Mesendoderm (in vitro differentiated cells): ENCODE measurements at regions not wholly inside any gene's neighbourhood (a gene's known extent, or its start where the extent isn't known, plus 50 kb on each side); places are given as distances from the start of the nearest gene placed in this dataset.
"Not testable (repeated sequence)": the region's sequence is repeated elsewhere in the genome, so short reads cannot be mapped to it uniquely, and the experiment has no call there.

Experiments
- DNase-seq: peaks from one replicate; pipeline ENCODE4 v3.0.0; 2013
- H2AK5ac ChIP-seq: 2 replicates; pipeline ENCODE4 v1.6.1; 2013; ENCODE audit warnings: low read length, inconsistent platforms
- H2BK120ac ChIP-seq: 2 replicates; pipeline ENCODE4 v1.6.1; 2013; ENCODE audit warnings: low read depth, mild to moderate bottlenecking, low read length, moderate library complexity, mixed read lengths
- H2BK15ac ChIP-seq: replicated peaks from 2 replicates; pipeline ENCODE4 v1.6.1; 2013; ENCODE audit warnings: low read depth, mild to moderate bottlenecking, moderate library complexity
- H2BK5ac ChIP-seq: 2 replicates; pipeline ENCODE4 v1.6.1; 2013; ENCODE audit warnings: low read length, inconsistent platforms
- H3K18ac ChIP-seq: 2 replicates; pipeline ENCODE4 v1.6.1; 2013; ENCODE audit warnings: mild to moderate bottlenecking, low read length, mixed read lengths
- H3K23ac ChIP-seq: one replicate; pipeline ENCODE4 v1.6.1; 2013; ENCODE audit warnings: low read length
- H3K27ac ChIP-seq: 2 replicates; pipeline ENCODE4 v1.5.1; 2013; ENCODE audit warnings: low read depth, mild to moderate bottlenecking, inconsistent platforms, low read length, moderate library complexity
- H3K27me3 ChIP-seq: 2 replicates; pipeline ENCODE4 v1.6.1; 2013; ENCODE audit warnings: low read length, control low read depth, mild to moderate bottlenecking, inconsistent platforms; ENCODE audit not compliant: insufficient read depth, poor library complexity
- H3K36me3 ChIP-seq: 2 replicates; pipeline ENCODE4 v1.6.1; 2013; ENCODE audit warnings: low read length, inconsistent platforms; ENCODE audit not compliant: control insufficient read depth, insufficient read depth
- H3K4ac ChIP-seq: one replicate; pipeline ENCODE4 v1.6.1; 2013; ENCODE audit warnings: low read depth, mild to moderate bottlenecking, low read length, moderate library complexity
- H3K4me1 ChIP-seq: 2 replicates; pipeline ENCODE4 v1.6.1; 2013; ENCODE audit warnings: low read depth, low read length, inconsistent platforms; ENCODE audit not compliant: control insufficient read depth
- H3K4me2 ChIP-seq: 2 replicates; pipeline ENCODE4 v1.6.1; 2013; ENCODE audit warnings: low read length
- H3K4me3 ChIP-seq: 2 replicates; pipeline ENCODE4 v1.5.1; 2013; ENCODE audit warnings: mild to moderate bottlenecking, low read length
- H3K56ac ChIP-seq: one replicate; pipeline ENCODE4 v1.6.1; 2013; ENCODE audit warnings: low read length
- H3K79me1 ChIP-seq: 2 replicates; pipeline ENCODE4 v1.6.1; 2013; ENCODE audit warnings: low read length, inconsistent platforms
- H3K79me2 ChIP-seq: 2 replicates; pipeline ENCODE4 v1.6.1; 2013; ENCODE audit warnings: mild to moderate bottlenecking, low read length; ENCODE audit not compliant: control insufficient read depth, insufficient read depth
- H3K9ac ChIP-seq: 2 replicates; pipeline ENCODE4 v1.6.1; 2013; ENCODE audit warnings: low read length, inconsistent platforms
- H4K5ac ChIP-seq: one replicate; pipeline ENCODE4 v1.6.1; 2013; ENCODE audit warnings: low read length
- H4K8ac ChIP-seq: one replicate; pipeline ENCODE4 v1.6.1; 2013; ENCODE audit warnings: low read depth, mild to moderate bottlenecking, control low read depth, low read length, moderate library complexity
- WGBS: extraction: QIAGEN DNeasy Blood & Tissue Kit; methylation state at CpG from one replicate; pipeline ENCODE4 v1.1.7; 2013; ENCODE audit warnings: low lambda C conversion rate, missing lambda C conversion rate; ENCODE audit not compliant: insufficient coverage; ENCODE audit errors: extremely low coverage; 5-methylcytosine and 5-hydroxymethylcytosine counted together

DNA sequence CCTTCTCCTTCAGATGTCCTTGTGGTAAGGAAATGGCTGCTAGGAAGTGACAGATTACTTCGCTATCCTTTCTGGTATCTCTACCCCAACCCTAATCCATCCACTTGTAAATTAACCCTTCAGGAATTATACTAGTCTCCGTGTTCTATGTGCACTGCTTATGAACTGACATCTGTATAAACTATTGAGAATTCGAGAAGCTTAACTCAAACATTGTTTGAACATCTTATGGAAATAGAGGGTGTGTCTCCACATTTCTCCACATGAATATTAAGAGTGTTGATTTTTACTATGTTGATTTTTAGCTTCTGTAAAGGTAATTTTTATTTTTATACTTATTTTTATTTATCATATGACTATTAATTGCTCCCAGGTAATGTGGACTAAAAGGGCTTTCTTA lies 457.6 kb upstream of the ZNF337 start:
- no CpG with 5 or more reads among the region's 3 CpGs for WGBS
- Histone ChIP-seq H3K36me3 (no peaks in the 10 kb centered on the region), H3K4me1 (no peaks in the 10 kb centered on the region), H2BK15ac (no peak overlapping the region), H4K8ac (no peak overlapping the region), H3K27ac (no peak overlapping the region), H2BK120ac (no peak overlapping the region), H3K23ac (no peak overlapping the region), H3K27me3 (no peaks in the 10 kb centered on the region), H2AK5ac (no peak overlapping the region), H3K56ac (no peak overlapping the region), H3K4me2 (no peak overlapping the region), H3K4ac (no peak overlapping the region), H3K18ac (no peak overlapping the region), H3K9ac (no peak overlapping the region), H3K4me3 (no peak overlapping the region), H3K79me2 (no peaks in the 10 kb centered on the region), H2BK5ac (no peak overlapping the region), H3K79me1 (no peaks in the 10 kb centered on the region), H4K5ac (no peak overlapping the region)
- DNase-seq = no peak

DNA sequence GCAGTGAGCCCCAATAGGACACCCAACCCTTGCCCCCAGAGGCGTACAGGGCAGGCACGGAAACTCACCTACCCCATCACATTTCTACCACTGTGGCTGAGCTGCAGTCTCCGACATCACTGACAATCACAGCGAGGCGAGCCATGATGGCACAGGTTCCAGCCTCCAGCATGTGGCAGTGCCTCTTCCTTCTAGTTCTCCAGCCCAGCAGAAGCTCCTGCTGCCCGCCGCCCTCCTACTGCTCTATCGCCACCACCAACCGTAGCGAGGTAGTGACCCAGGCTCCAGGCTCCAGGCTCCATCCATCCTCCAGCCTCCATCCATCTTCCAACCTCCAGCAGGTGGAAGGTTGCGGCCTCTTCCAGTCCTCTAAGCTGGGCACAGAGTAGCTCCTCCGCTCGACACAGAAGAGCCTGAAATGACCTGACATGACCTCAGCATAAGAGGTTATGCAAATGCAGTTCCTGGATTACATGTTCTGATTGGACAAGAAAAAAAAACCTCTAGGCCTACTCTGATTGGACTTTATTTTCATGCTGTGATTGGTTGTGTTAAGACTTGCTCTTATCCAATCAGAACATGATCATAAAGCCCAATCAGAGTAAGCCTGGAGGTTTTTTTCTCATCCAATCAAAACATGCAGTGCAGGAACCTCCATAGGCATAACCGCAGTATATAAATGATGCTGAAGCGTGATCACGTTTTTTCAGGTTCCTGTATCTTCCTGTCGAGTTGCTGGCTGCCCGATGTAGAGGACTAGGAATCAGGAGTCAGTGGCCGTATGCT lies 438.9 kb upstream of the ZNF337 start:
- H3K27me3 ChIP-seq = no peaks in the 10 kb centered on the region

DNA sequence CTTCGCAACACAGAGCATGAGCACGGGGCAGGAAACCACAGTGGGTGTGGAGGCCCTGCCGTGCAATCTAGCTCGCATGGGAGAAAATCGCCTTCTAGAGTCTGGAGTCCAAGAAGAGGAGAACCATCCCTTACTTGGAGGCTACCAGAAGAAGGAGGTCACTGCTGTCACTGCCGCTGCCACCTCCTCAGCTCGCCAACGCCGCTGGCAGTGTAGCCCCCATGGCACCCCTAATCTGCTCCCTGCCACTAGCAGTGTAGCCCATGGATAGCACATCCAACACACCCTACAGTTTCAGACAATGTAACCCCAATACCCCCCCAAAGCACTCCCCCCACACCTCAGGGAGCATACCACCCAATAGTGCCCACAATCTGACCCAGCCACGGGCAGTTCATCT lies 438.0 kb upstream of the ZNF337 start:
- Histone ChIP-seq H3K4ac (no peak overlapping the region), H2BK120ac (no peak overlapping the region), H3K23ac (no peak overlapping the region), H4K8ac (no peak overlapping the region), H2AK5ac (no peak overlapping the region), H3K4me1 (no peaks in the 10 kb centered on the region), H3K27me3 (no peaks in the 10 kb centered on the region), H3K4me3 (no peak overlapping the region), H3K9ac (no peak overlapping the region), H3K79me2 (no peaks in the 10 kb centered on the region), H4K5ac (no peak overlapping the region), H2BK5ac (no peak overlapping the region), H3K18ac (no peak overlapping the region), H2BK15ac (no peak overlapping the region), H3K36me3 (no peaks in the 10 kb centered on the region), H3K4me2 (no peak overlapping the region), H3K56ac (no peak overlapping the region), H3K79me1 (no peaks in the 10 kb centered on the region), H3K27ac (no peak overlapping the region)
- no CpG with 5 or more reads among the region's 10 CpGs for WGBS
- no peak for DNase-seq

More for the DNA sequence above, 438.9 kb upstream of the ZNF337 start:
- no peak for DNase-seq
- H3K79me1 ChIP-seq = no peaks in the 10 kb centered on the region
- H3K79me2 ChIP-seq = no peaks in the 10 kb centered on the region
- H3K4me3 ChIP-seq = no peak overlapping the region
- H3K4ac ChIP-seq = no peak overlapping the region
- H3K56ac ChIP-seq = no peak overlapping the region
- H2BK120ac ChIP-seq = no peak overlapping the region
- H2BK15ac ChIP-seq = no peak overlapping the region
- H4K5ac ChIP-seq = no peak overlapping the region
- H3K23ac ChIP-seq = no peak overlapping the region
- no peak overlapping the region for H2AK5ac ChIP-seq
- no peak overlapping the region for H4K8ac ChIP-seq
- no peaks in the 10 kb centered on the region for H3K36me3 ChIP-seq
- no peaks in the 10 kb centered on the region for H3K4me1 ChIP-seq
- no peak overlapping the region for H3K9ac ChIP-seq
- H2BK5ac ChIP-seq = no peak overlapping the region
- H3K27ac ChIP-seq = no peak overlapping the region
- H3K4me2 ChIP-seq = no peak overlapping the region
- whole genome bisulfite sequencing = no CpG with 5 or more reads among the region's 19 CpGs
- H3K18ac ChIP-seq = no peak overlapping the region

DNA sequence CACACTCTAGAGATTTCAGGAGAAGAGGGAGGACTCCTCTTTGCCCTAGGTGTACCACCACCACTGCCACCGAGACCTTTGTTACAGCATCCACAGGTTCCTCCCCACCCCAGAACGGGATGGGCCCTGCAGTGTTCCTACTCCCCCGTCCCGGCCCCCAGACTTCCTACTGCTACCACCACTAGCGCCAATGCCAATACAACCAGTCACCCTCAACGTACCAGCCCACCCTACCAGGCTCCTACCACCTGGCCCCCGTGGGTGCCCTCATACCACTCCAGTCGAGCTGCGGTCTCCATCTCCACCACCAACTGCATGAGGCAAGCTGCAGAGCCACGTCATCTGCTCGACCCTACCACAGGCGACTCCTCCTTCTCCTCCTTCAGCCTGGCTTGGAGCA lies 437.1 kb upstream of the ZNF337 start:
- H3K18ac ChIP-seq, H3K79me2 ChIP-seq, H3K9ac ChIP-seq, H3K27me3 ChIP-seq, H3K4me3 ChIP-seq, H2BK5ac ChIP-seq, H3K36me3 ChIP-seq, H2BK15ac ChIP-seq, H2BK120ac ChIP-seq, H3K27ac ChIP-seq, H3K23ac ChIP-seq, H3K79me1 ChIP-seq, H3K4me2 ChIP-seq, H2AK5ac ChIP-seq, H3K56ac ChIP-seq, H4K8ac ChIP-seq, DNase-seq, H3K4ac ChIP-seq, H3K4me1 ChIP-seq, H4K5ac ChIP-seq: not testable (repeated sequence)
- no CpG with 5 or more reads among the region's 12 CpGs for WGBS

DNA sequence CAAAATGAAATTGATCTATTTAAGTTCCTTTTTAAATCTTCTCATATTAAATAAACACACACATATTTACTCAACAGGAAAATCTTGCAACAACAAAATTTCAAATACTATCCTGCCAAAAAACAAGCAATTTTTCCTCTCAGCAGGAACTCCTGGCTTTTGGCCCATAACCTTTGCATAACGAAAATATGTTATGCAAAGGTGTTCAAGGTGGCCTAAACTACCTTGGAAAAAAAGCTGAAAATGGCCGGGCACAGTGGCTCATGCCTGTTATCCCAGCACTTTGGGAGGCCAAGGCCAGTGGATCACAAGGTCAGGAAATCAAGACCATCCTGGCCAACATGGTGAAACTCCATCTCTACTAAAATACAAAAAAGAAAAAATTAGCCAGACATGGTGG lies 424.3 kb upstream of the ZNF337 start:
- not testable (repeated sequence) for H3K4me2 ChIP-seq, DNase-seq, H3K4ac ChIP-seq, H2BK15ac ChIP-seq, H3K27me3 ChIP-seq, H3K18ac ChIP-seq, H3K9ac ChIP-seq, H2BK120ac ChIP-seq, H2BK5ac ChIP-seq, H3K4me3 ChIP-seq, H4K8ac ChIP-seq, H3K23ac ChIP-seq, H3K79me2 ChIP-seq, H3K56ac ChIP-seq, H2AK5ac ChIP-seq, H3K36me3 ChIP-seq, H3K79me1 ChIP-seq, H4K5ac ChIP-seq, H3K4me1 ChIP-seq, H3K27ac ChIP-seq
- no CpG with 5 or more reads among the region's 2 CpGs for WGBS

DNA sequence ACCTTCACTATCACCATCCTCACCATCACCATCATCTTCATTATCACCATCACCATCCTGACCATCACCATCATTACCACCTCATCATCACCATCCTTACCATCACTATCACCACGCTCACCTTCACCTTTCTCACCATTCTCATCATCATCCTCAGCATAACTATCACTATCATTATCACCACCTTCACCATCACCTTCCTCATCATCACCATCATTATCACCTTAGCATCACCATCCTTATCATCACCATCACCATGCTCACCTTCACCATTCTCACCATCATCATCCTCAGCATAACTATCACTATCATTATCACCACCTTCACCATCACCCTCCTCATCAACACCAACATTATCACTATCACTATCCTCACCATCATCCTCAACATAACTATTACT lies 397.8 kb upstream of the ZNF337 start:
- not testable (repeated sequence) for H4K8ac ChIP-seq, DNase-seq, H3K4ac ChIP-seq, H2BK15ac ChIP-seq, H2BK5ac ChIP-seq, H3K18ac ChIP-seq, H3K27ac ChIP-seq, H2AK5ac ChIP-seq, H3K9ac ChIP-seq, H3K23ac ChIP-seq, H3K4me1 ChIP-seq, H3K36me3 ChIP-seq, H3K4me3 ChIP-seq, H3K79me1 ChIP-seq, H3K4me2 ChIP-seq, H2BK120ac ChIP-seq, H3K27me3 ChIP-seq, H4K5ac ChIP-seq, H3K79me2 ChIP-seq, H3K56ac ChIP-seq
- WGBS = 100% methylated on average over 1 of the region's 1 CpG
